HCT116 (cell line): ENCODE measurements at regions not wholly inside any gene's neighbourhood (a gene's known extent, or its start where the extent isn't known, plus 50 kb on each side); places are given as distances from the start of the nearest gene placed in this dataset.

ENCODE experiments used
- ATAC-seq: fragments of 200-7000 bp; cut with Tn5 transposase; 2 replicates; pipeline ENCODE4 v1.9.1; 2020; ENCODE audit warnings: mild to moderate bottlenecking, moderate library complexity
- BruUV-seq: library from RNA; stranded (reverse); fragments of 400-500 nt; replicated peaks from 2 replicates; lab custom pipeline; 2021; lab: Mats Ljungman, UMichigan
- CTCF ChIA-PET: fragments of 300-600 bp; sonication (Branson Sonifier 250); formaldehyde crosslinking; loops from one replicate; lab custom pipeline; 2021; ENCODE audit warnings: antibody characterized with exemption; lab: Charles Lee
- POLR2A ChIA-PET: fragments of 300-600, 350-600 bp; sonication (Branson Sonifier 250); formaldehyde crosslinking; loops from one replicate; lab custom pipeline; 2021; ENCODE audit warnings: antibody characterized with exemption; lab: Charles Lee
- RAD21 ChIA-PET, 2 experiments: fragments of 300-600 bp; sonication (Branson Sonifier 250); formaldehyde crosslinking; loops; one replicate each; lab custom pipeline; 2023; ENCODE audit warnings: low total read pairs in 2 of 2; ENCODE audit not compliant: uncharacterized antibody in 2 of 2, unreplicated experiment in 2 of 2, low non-redundant PET in 1 of 2; lab: Charles Lee
- DNase-seq: peaks from one replicate; pipeline ENCODE4 v3.0.0-alpha.2; 2010; ENCODE audit warnings: low read depth, low spot score
- H2AFZ ChIP-seq: fragments of 200-600 bp; shearing (Covaris generic), sonication (generic); 2 replicates; pipeline ENCODE4 v1.6.1; 2017; ENCODE audit warnings: low read depth, mixed run types, mixed read lengths, antibody characterized with exemption, low read length; ENCODE audit not compliant: poor library complexity, severe bottlenecking
- H3K27ac ChIP-seq: 2 replicates; pipeline ENCODE4 v1.5.1; 2012; ENCODE audit warnings: low read depth, low read length
- H3K27me3 ChIP-seq: fragments of 200-600 bp; sonication (generic); 2 replicates; pipeline ENCODE4 v1.6.1; 2016; ENCODE audit warnings: mixed run types, low read length, mixed read lengths; ENCODE audit not compliant: insufficient read depth
- H3K36me3 ChIP-seq, 2 experiments: fragments of 200-500 bp in 1 of 2; fragments of 200-600 bp in 1 of 2; sonication (Bioruptor generic) in 1 of 2; sonication (generic) in 1 of 2; 2 replicates each; pipeline versions ENCODE4 v1.5.1 to v1.6.1; 2014 to 2016; ENCODE audit warnings: low read length in 2 of 2, inconsistent platforms in 1 of 2, mixed read lengths in 1 of 2, mixed run types in 1 of 2; ENCODE audit not compliant: insufficient read depth in 2 of 2, control insufficient read depth in 1 of 2
- H3K4me1 ChIP-seq, 2 experiments: fragments of 200-600 bp in 1 of 2; sonication (generic) in 1 of 2; 2 replicates each; pipeline versions ENCODE4 v1.5.1 to v1.6.1; 2012 to 2017; ENCODE audit warnings: low read length in 2 of 2, inconsistent platforms in 1 of 2, mild to moderate bottlenecking in 1 of 2, mixed read lengths in 1 of 2, mixed run types in 1 of 2, moderate library complexity in 1 of 2; ENCODE audit not compliant: insufficient read depth in 2 of 2, control insufficient read depth in 1 of 2
- H3K4me2 ChIP-seq: fragments of 200-600 bp; sonication (generic); 2 replicates; pipeline ENCODE4 v1.6.1; 2017; ENCODE audit warnings: mixed run types, low read length, mixed read lengths
- H3K4me3 ChIP-seq, 2 experiments: fragments of 200-600 bp in 1 of 2; sonication (generic) in 1 of 2; replicated peaks in 1 of 2; 2 replicates each; pipeline ENCODE4 v1.5.1; 2011 to 2016; ENCODE audit warnings: low read length in 2 of 2, control low read depth in 1 of 2, low read depth in 1 of 2, mild to moderate bottlenecking in 1 of 2, mixed read lengths in 1 of 2, mixed run types in 1 of 2
- H3K79me2 ChIP-seq: fragments of 200-600 bp; sonication (generic); 2 replicates; pipeline ENCODE4 v1.6.1; 2017; ENCODE audit warnings: mild to moderate bottlenecking, mixed run types, low read length, moderate library complexity, mixed read lengths; ENCODE audit not compliant: insufficient read depth
- H3K9ac ChIP-seq: fragments of 200-600 bp; sonication (generic); 2 replicates; pipeline ENCODE4 v1.6.1; 2016; ENCODE audit warnings: low read length, mixed read lengths
- H3K9me2 ChIP-seq: fragments of 200-600 bp; sonication (generic), shearing (Covaris generic); 2 replicates; pipeline ENCODE4 v1.6.1; 2017; ENCODE audit warnings: mixed run types, mild to moderate bottlenecking, moderate library complexity; ENCODE audit not compliant: insufficient read depth
- H3K9me3 ChIP-seq, 2 experiments: fragments of 200-500 bp in 1 of 2; fragments of 200-600 bp in 1 of 2; sonication (Bioruptor generic) in 1 of 2; sonication (generic) in 1 of 2; 2 replicates each; pipeline ENCODE4 v1.6.1; 2014 to 2017; ENCODE audit warnings: low read length in 2 of 2, mixed read lengths in 2 of 2, inconsistent platforms in 1 of 2, low read depth in 1 of 2, mild to moderate bottlenecking in 1 of 2, mixed run types in 1 of 2, moderate library complexity in 1 of 2; ENCODE audit not compliant: control insufficient read depth in 1 of 2, insufficient read depth in 1 of 2
- H4K20me1 ChIP-seq: fragments of 200-600 bp; sonication (generic), shearing (Covaris generic); 2 replicates; pipeline ENCODE4 v1.6.1; 2017; ENCODE audit warnings: mixed run types, mild to moderate bottlenecking, moderate library complexity; ENCODE audit not compliant: insufficient read depth
- ATF3 ChIP-seq: IDR thresholded peaks from 2 replicates; pipeline ENCODE4 v1.6.1; 2012
- CBX3 ChIP-seq: IDR thresholded peaks from 2 replicates; pipeline ENCODE4 v1.6.1; 2012; ENCODE audit warnings: low read depth
- CEBPB ChIP-seq: IDR thresholded peaks from 2 replicates; pipeline ENCODE4 v1.6.1; 2012; ENCODE audit warnings: low read depth
- EGR1 ChIP-seq: IDR thresholded peaks from 2 replicates; pipeline ENCODE4 v1.6.1; 2012; ENCODE audit warnings: low read depth
- ELF1 ChIP-seq: IDR thresholded peaks from 2 replicates; pipeline ENCODE4 v1.6.1; 2012; ENCODE audit warnings: low read depth, borderline replicate concordance
- EZH2phosphoT487 ChIP-seq: fragments of 200-600 bp; IDR thresholded peaks from 2 replicates; pipeline ENCODE4 v1.6.1; 2018; ENCODE audit warnings: antibody characterized with exemption, borderline replicate concordance
- FOSL1 ChIP-seq: IDR thresholded peaks from 2 replicates; pipeline ENCODE4 v1.6.1; 2012; ENCODE audit warnings: low read depth
- POLR2A ChIP-seq: IDR thresholded peaks from 2 replicates; pipeline ENCODE4 v1.7.0; 2011; ENCODE audit warnings: borderline replicate concordance; ENCODE audit not compliant: insufficient read depth, insufficient read length; ENCODE audit errors: extremely low read depth
- POLR2AphosphoS5 ChIP-seq: IDR thresholded peaks from 2 replicates; pipeline ENCODE4 v1.6.1; 2011; ENCODE audit warnings: mild to moderate bottlenecking, low read depth, low read length, moderate library complexity
- REST ChIP-seq: IDR thresholded peaks from 2 replicates; pipeline ENCODE4 v1.6.1; 2012; ENCODE audit warnings: low read depth
- SIN3A ChIP-seq: IDR thresholded peaks from 2 replicates; pipeline ENCODE4 v1.6.1; 2012; ENCODE audit warnings: low read depth
- SP1 ChIP-seq: IDR thresholded peaks from 2 replicates; pipeline ENCODE4 v1.6.1; 2012; ENCODE audit warnings: low read depth
- SRF ChIP-seq: IDR thresholded peaks from 2 replicates; pipeline ENCODE4 v1.6.1; 2012; ENCODE audit warnings: low read depth
- TCF7L2 ChIP-seq: IDR thresholded peaks from 2 replicates; pipeline ENCODE4 v1.7.0; 2011; ENCODE audit warnings: borderline replicate concordance, inconsistent platforms; ENCODE audit not compliant: insufficient read depth, insufficient read length; ENCODE audit errors: extremely low read depth
- YY1 ChIP-seq: IDR thresholded peaks from 2 replicates; pipeline ENCODE4 v1.6.1; 2011; ENCODE audit warnings: low read length, low read depth, moderate library complexity, mild to moderate bottlenecking; ENCODE audit not compliant: insufficient replicate concordance; ENCODE audit errors: extremely low read depth
- ZFX ChIP-seq: fragments of 450-650 bp; IDR thresholded peaks from 2 replicates; pipeline ENCODE4 v1.6.1; 2017
- intact Hi-C: fragments of 100-400 bp; cut with micrococcal nuclease; formaldehyde crosslinking; loops from 2 replicates; pipeline ENCODE4 v1.10.0; 2022

GRCh38 chr9:115837618-115838017 lies 316.0 kb upstream of the PAPPA start:
- RAD21 ChIA-PET = no interaction called here
- no peak overlapping the region for H3K9ac ChIP-seq

GRCh38 chr9:115838417-115838816 lies 315.2 kb upstream of the PAPPA start:
- no TSS peak for BruUV-seq
- RAD21 ChIA-PET = no interaction called here
- no peaks in the 10 kb centered on the region for H3K4me1 ChIP-seq

More at GRCh38 chr9:115837618-115838017, 316.0 kb upstream of the PAPPA start:
- H3K4me3 ChIP-seq = no peak overlapping the region
- H3K9me3 ChIP-seq = no peaks in the 10 kb centered on the region
- H3K9me2 ChIP-seq = no peaks in the 10 kb centered on the region
- ATAC-seq = no peak
- H2AFZ ChIP-seq = no peak overlapping the region
- POLR2A ChIA-PET = no interaction called here
- H3K27me3 ChIP-seq = peaks cover 16% of the 10 kb centered on the region; the same call in 1 of the 2 replicates
- H3K36me3 ChIP-seq = no peaks in the 10 kb centered on the region
- no peak overlapping the region for H3K27ac ChIP-seq
- no peak overlapping the region for H3K4me2 ChIP-seq
- TF ChIP-seq ZFX = no peak
- TF ChIP-seq CBX3 = no peak
- no peak for TF ChIP-seq FOSL1
- no peak for TF ChIP-seq SP1
- TF ChIP-seq CEBPB = no peak
- TF ChIP-seq YY1 = no peak
- no peak for TF ChIP-seq POLR2AphosphoS5
- TF ChIP-seq TCF7L2 = no peak
- TF ChIP-seq EZH2phosphoT487 = no peak
- TF ChIP-seq ELF1 = no peak
- no peak for TF ChIP-seq SRF
- TF ChIP-seq ATF3 = no peak
- intact Hi-C loops = no loop called here
- no peaks in the 10 kb centered on the region for H4K20me1 ChIP-seq
- H3K4me1 ChIP-seq = no peaks in the 10 kb centered on the region
- no peaks in the 10 kb centered on the region for H3K79me2 ChIP-seq
- CTCF ChIA-PET = no interaction called here
- no TSS peak for BruUV-seq
- DNase-seq = no peak

More at GRCh38 chr9:115838417-115838816, 315.2 kb upstream of the PAPPA start:
- H3K9ac ChIP-seq = no peak overlapping the region
- H3K4me3 ChIP-seq = no peak overlapping the region
- ChIA-PET CTCF (no interaction called here), POLR2A (no interaction called here)
- H2AFZ ChIP-seq = no peak overlapping the region
- no peaks in the 10 kb centered on the region for H3K9me2 ChIP-seq
- H3K36me3 ChIP-seq = no peaks in the 10 kb centered on the region
- H3K27me3 ChIP-seq = peaks cover 11% of the 10 kb centered on the region; the same call in 1 of the 2 replicates
- H3K4me2 ChIP-seq = no peak overlapping the region
- no peak overlapping the region for H3K27ac ChIP-seq
- DNase-seq (no peak), ATAC-seq (no peak)
- intact Hi-C loops = no loop called here
- TF ChIP-seq SIN3A = no peak
- no peak for TF ChIP-seq EGR1
- no peak for TF ChIP-seq SRF
- no peak for TF ChIP-seq REST
- TF ChIP-seq POLR2A = no peak
- H4K20me1 ChIP-seq = no peaks in the 10 kb centered on the region
- H3K9me3 ChIP-seq = no peaks in the 10 kb centered on the region
- no peaks in the 10 kb centered on the region for H3K79me2 ChIP-seq
